WERI-Rb-1 (cell line): ENCODE measurements at regions not wholly inside any gene's neighbourhood (a gene's known extent, or its start where the extent isn't known, plus 50 kb on each side); places are given as distances from the start of the nearest gene placed in this dataset.

Experiments used
- DNase-seq: peaks from one replicate; pipeline ENCODE4 v3.0.0-alpha.2; 2020
- H3K27ac ChIP-seq: fragments of 250-450 bp; sonication (Bioruptor Pico); 2 replicates; pipeline ENCODE4 v1.5.1; 2020; ENCODE audit warnings: mild to moderate bottlenecking, moderate library complexity
- H3K27me3 ChIP-seq: fragments of 250-450 bp; sonication (Bioruptor Pico); 2 replicates; pipeline ENCODE4 v1.5.1; 2021; ENCODE audit warnings: mild to moderate bottlenecking, low read depth, moderate library complexity; ENCODE audit not compliant: insufficient read depth, severe bottlenecking
- H3K36me3 ChIP-seq: fragments of 250-450 bp; sonication (Bioruptor Pico); 2 replicates; pipeline ENCODE4 v1.5.1; 2020; ENCODE audit warnings: mild to moderate bottlenecking, moderate library complexity
- H3K4me3 ChIP-seq: 2 replicates; pipeline ENCODE4 v1.5.1; 2011; ENCODE audit warnings: low read depth, mild to moderate bottlenecking, control low read depth, low read length
- H3K9me3 ChIP-seq: fragments of 250-450 bp; sonication (Bioruptor Pico); 2 replicates; pipeline ENCODE4 v1.5.1; 2021; ENCODE audit warnings: mild to moderate bottlenecking, moderate library complexity; ENCODE audit not compliant: severe bottlenecking
- TF ChIP-seq, protein P1 (sequence below): IDR thresholded peaks from 2 replicates; pipeline ENCODE4 v1.5.1; 2011; ENCODE audit warnings: low read depth, mild to moderate bottlenecking, control low read depth, inconsistent platforms, low read length

DNA sequence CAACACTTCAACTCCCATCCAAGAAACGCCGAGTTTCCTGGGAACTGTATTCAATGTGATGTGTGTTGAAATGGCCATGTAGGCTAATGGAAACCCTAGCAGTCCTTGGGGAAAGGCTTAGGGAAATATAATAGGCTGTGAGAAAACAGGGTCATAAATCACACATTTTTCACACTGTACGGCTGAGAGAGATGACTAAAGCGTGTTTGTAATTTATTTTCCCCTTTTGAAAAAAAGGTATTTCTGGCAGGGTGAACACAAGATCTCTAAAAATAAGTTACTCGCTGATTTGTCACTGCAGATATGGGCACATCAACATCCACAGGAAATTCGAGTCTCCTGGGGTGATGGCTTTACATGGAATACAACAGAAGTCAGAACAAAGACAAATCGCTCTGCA lies 109.6 kb upstream of the ST6GAL2 start:
- no peak for DNase-seq
- H3K36me3 ChIP-seq, result no peaks in the 10 kb centered on the region
- TF ChIP-seq, protein P1, sequence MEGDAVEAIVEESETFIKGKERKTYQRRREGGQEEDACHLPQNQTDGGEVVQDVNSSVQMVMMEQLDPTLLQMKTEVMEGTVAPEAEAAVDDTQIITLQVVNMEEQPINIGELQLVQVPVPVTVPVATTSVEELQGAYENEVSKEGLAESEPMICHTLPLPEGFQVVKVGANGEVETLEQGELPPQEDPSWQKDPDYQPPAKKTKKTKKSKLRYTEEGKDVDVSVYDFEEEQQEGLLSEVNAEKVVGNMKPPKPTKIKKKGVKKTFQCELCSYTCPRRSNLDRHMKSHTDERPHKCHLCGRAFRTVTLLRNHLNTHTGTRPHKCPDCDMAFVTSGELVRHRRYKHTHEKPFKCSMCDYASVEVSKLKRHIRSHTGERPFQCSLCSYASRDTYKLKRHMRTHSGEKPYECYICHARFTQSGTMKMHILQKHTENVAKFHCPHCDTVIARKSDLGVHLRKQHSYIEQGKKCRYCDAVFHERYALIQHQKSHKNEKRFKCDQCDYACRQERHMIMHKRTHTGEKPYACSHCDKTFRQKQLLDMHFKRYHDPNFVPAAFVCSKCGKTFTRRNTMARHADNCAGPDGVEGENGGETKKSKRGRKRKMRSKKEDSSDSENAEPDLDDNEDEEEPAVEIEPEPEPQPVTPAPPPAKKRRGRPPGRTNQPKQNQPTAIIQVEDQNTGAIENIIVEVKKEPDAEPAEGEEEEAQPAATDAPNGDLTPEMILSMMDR, result no peak
- H3K27me3 ChIP-seq, result peaks cover 83% of the 10 kb centered on the region
- H3K4me3 ChIP-seq, result no peak overlapping the region
- no peaks in the 10 kb centered on the region for H3K9me3 ChIP-seq
- no peak overlapping the region for H3K27ac ChIP-seq

DNA sequence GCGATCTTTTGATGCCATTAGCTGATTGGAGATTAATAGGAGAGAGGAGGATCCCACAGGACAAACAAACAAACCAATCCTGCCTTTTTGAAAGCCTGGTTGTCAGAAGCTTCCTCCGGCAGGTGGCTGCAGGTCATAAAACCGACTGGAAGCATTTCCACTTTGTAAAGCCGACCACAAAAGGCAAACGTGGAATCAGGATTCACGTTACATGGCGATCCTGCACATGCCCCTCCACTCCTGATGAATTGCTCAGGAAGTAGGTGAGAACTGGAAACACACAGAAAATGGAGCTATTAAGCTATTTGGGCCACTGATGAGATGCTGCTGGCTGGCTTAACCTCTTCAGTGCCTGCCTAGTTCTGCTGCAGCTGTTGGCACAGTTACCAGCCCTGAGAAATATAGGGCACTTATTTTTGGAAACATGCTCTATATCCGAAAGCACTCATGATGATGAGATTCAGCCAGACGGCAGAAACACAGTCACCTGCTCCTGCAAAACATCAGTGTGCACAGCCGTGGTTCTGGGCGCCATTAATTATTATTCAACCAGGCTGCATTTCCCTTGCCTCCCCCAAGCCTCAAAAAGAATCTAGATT lies 110.3 kb upstream of the ST6GAL2 start:
- H3K4me3 ChIP-seq, result no peak overlapping the region
- TF ChIP-seq, protein P1, result no peak
- no peaks in the 10 kb centered on the region for H3K36me3 ChIP-seq
- peaks cover 81% of the 10 kb centered on the region for H3K27me3 ChIP-seq
- DNase-seq, result no peak
- no peak overlapping the region for H3K27ac ChIP-seq
- no peaks in the 10 kb centered on the region for H3K9me3 ChIP-seq

DNA sequence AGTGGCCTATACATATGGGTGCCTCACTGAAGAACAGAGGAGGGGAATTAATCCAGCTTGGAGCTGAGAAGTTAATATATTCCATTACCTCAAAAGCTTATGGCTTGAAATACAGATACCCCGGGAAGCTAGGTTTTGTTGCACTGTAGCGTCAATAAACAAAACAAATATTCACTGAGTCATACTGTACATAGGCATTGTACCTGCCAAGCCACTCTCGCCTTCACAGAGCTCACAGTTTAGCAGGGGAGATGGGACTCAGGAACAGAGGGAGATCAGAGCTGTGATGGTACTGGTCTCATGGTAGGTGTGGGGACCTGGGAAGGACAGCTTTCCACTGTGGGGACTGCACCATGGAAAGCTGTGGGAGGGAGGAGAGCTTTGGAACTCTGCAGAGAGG lies 111.2 kb upstream of the ST6GAL2 start:
- Histone ChIP-seq H3K4me3 (no peak overlapping the region), H3K9me3 (no peaks in the 10 kb centered on the region), H3K27me3 (peaks cover 78% of the 10 kb centered on the region), H3K36me3 (no peaks in the 10 kb centered on the region), H3K27ac (no peak overlapping the region)
- no peak for DNase-seq
- TF ChIP-seq, protein P1, result no peak

DNA sequence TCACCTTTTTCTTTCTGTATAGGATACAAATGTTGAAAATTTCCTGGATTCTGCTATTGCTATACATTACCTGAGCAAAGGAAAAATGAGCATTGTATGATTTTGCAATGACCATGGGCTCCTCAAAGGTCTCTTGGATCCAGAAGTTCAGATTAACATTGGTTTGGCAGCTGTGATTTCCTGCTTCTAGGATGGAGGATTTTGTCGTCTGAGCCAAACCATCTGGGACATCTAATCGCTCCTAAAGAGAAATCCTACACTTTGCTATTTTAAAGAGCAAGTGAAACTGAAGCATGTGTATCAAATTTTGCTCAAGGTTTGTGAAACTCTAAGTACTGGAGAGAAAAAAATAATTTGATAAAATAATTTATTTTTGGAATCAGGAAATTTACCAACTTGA lies 115.1 kb upstream of the ST6GAL2 start:
- Histone ChIP-seq H3K4me3 (no peak overlapping the region), H3K27me3 (peaks cover 65% of the 10 kb centered on the region), H3K9me3 (no peaks in the 10 kb centered on the region), H3K36me3 (no peaks in the 10 kb centered on the region), H3K27ac (no peak overlapping the region)
- TF ChIP-seq, protein P1, result no peak
- no peak for DNase-seq

DNA sequence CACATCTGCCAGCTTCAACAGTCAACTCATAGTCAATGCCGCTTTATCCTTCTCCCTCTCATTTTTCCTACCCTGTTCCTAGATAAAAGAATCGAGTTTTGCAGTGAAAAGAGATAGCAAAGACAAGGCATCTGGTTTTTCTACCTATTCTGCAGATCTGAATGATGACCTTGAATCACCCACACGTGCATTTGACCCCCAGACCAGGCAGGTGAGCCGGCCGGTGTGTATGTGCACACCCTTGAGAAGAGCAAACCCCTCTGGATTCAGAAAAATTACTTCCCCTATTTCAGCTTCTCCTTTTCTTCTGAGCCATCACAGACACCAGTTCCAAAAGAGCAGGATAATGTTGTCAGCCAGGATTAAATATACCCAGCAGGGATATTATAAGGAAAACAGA lies 115.6 kb upstream of the ST6GAL2 start:
- Histone ChIP-seq H3K36me3 (no peaks in the 10 kb centered on the region), H3K27ac (no peak overlapping the region), H3K9me3 (no peaks in the 10 kb centered on the region), H3K27me3 (peaks cover 60% of the 10 kb centered on the region), H3K4me3 (no peak overlapping the region)
- TF ChIP-seq, protein P1, result no peak
- DNase-seq, result no peak
